WTC11 (cell line): ENCODE measurements at regions not wholly inside any gene's neighbourhood (a gene's known extent, or its start where the extent isn't known, plus 50 kb on each side); places are given as distances from the start of the nearest gene placed in this dataset.

ENCODE experiments used
- ATAC-seq: fragments of 200-7000 bp; cut with Tn5 transposase; 2 replicates; pipeline ENCODE4 v1.10.0; 2021; ENCODE audit warnings: mild to moderate bottlenecking, moderate library complexity
- CTCF ChIA-PET: fragments of 300-600 bp; sonication (Branson Sonifier 250); formaldehyde crosslinking; loops from one replicate; lab custom pipeline; 2021; ENCODE audit warnings: antibody characterized with exemption; lab: Charles Lee
- POLR2A ChIA-PET: fragments of 350-600 bp; sonication (Branson Sonifier 250); formaldehyde crosslinking; loops from one replicate; lab custom pipeline; 2021; ENCODE audit warnings: antibody characterized with exemption; lab: Charles Lee
- DNase-seq: peaks from one replicate; pipeline ENCODE4 v3.0.0; 2021; ENCODE audit warnings: low spot score
- H3K27ac Mint-ChIP-seq: 2 replicates; pipeline ENCODE4 v1.8.0; 2021; ENCODE audit warnings: mixed read lengths
- H3K27me3 Mint-ChIP-seq: 2 replicates; pipeline ENCODE4 v1.8.0; 2021; ENCODE audit warnings: low read depth, mild to moderate bottlenecking, moderate library complexity, mixed read lengths
- H3K36me3 Mint-ChIP-seq: 2 replicates; pipeline ENCODE4 v1.8.0; 2021; ENCODE audit warnings: mixed read lengths
- H3K4me1 Mint-ChIP-seq: 2 replicates; pipeline ENCODE4 v1.8.0; 2022; ENCODE audit warnings: mixed read lengths
- H3K4me3 Mint-ChIP-seq: 2 replicates; pipeline ENCODE4 v1.8.0; 2021; ENCODE audit warnings: mild to moderate bottlenecking, moderate library complexity, mixed read lengths
- H3K9me3 Mint-ChIP-seq: 2 replicates; pipeline ENCODE4 v1.8.0; 2021; ENCODE audit warnings: mixed read lengths
- CREB1 ChIP-seq: sonication (generic); formaldehyde crosslinking; IDR thresholded peaks from 2 replicates; pipeline ENCODE4 v1.8.0; 2023; ENCODE audit warnings: mild to moderate bottlenecking, missing genetic modification reagents
- E2F1 ChIP-seq: sonication (generic); formaldehyde crosslinking; IDR thresholded peaks from 2 replicates; pipeline ENCODE4 v1.8.0; 2022; ENCODE audit warnings: mild to moderate bottlenecking, missing genetic modification reagents
- HMGA2 ChIP-seq: fragments of 250-450 bp; sonication (Bioruptor Pico); IDR thresholded peaks from 2 replicates; pipeline ENCODE4 v1.4.0; 2021; ENCODE audit warnings: mild to moderate bottlenecking, moderate library complexity
- IRF1 ChIP-seq: sonication (generic); formaldehyde crosslinking; IDR thresholded peaks from 2 replicates; pipeline ENCODE4 v1.8.0; 2023; ENCODE audit warnings: missing genetic modification reagents
- JUN ChIP-seq: sonication (generic); formaldehyde crosslinking; IDR thresholded peaks from 2 replicates; pipeline ENCODE4 v1.8.0; 2023; ENCODE audit warnings: mild to moderate bottlenecking, missing genetic modification reagents
- NFE2L1 ChIP-seq: sonication (generic); formaldehyde crosslinking; IDR thresholded peaks from 2 replicates; pipeline ENCODE4 v1.8.1; 2023; ENCODE audit warnings: missing genetic modification reagents
- NR1H2 ChIP-seq: sonication (generic); formaldehyde crosslinking; IDR thresholded peaks from 2 replicates; pipeline ENCODE4 v1.9.0; 2021; ENCODE audit warnings: mild to moderate bottlenecking, moderate library complexity, missing genetic modification reagents
- NR2C2 ChIP-seq: sonication (generic); formaldehyde crosslinking; IDR thresholded peaks from 2 replicates; pipeline ENCODE4 v1.8.0; 2022; ENCODE audit warnings: mild to moderate bottlenecking, missing genetic modification reagents
- NR3C1 ChIP-seq: sonication (generic); formaldehyde crosslinking; conservative IDR thresholded peaks from 2 replicates; pipeline ENCODE4 v1.8.1; 2023; ENCODE audit warnings: low read depth, mild to moderate bottlenecking, missing genetic modification reagents
- SMAD4 ChIP-seq: sonication (generic); formaldehyde crosslinking; IDR thresholded peaks from 2 replicates; pipeline ENCODE4 v1.8.0; 2022; ENCODE audit warnings: mild to moderate bottlenecking, missing genetic modification reagents
- STAT6 ChIP-seq: sonication (generic); formaldehyde crosslinking; conservative IDR thresholded peaks from 2 replicates; pipeline ENCODE4 v1.8.1; 2023; ENCODE audit warnings: mild to moderate bottlenecking, low read depth, missing genetic modification reagents, moderate library complexity
- TEAD1 ChIP-seq: sonication (generic); formaldehyde crosslinking; IDR thresholded peaks from 2 replicates; pipeline ENCODE4 v1.8.0; 2022; ENCODE audit warnings: mild to moderate bottlenecking, missing genetic modification reagents
- ZBTB21 ChIP-seq: sonication (generic); formaldehyde crosslinking; IDR thresholded peaks from 2 replicates; pipeline ENCODE4 v1.8.1; 2023; ENCODE audit warnings: mild to moderate bottlenecking, missing genetic modification reagents, borderline replicate concordance
- ZNF396 ChIP-seq: fragments of 250-450 bp; sonication (Bioruptor Pico); IDR thresholded peaks from 2 replicates; pipeline ENCODE4 v1.8.0; 2021; ENCODE audit warnings: mild to moderate bottlenecking, moderate library complexity, borderline replicate concordance
- ZNF512 ChIP-seq: sonication (generic); formaldehyde crosslinking; IDR thresholded peaks from 2 replicates; pipeline ENCODE4 v1.8.1; 2022; ENCODE audit warnings: missing genetic modification reagents, borderline replicate concordance
- ZNF671 ChIP-seq: fragments of 250-450 bp; sonication (Bioruptor Pico); IDR thresholded peaks from 2 replicates; pipeline ENCODE4 v1.8.0; 2021; ENCODE audit warnings: mild to moderate bottlenecking
- TF ChIP-seq, protein P1 (sequence below): sonication (generic); formaldehyde crosslinking; IDR thresholded peaks from 2 replicates; pipeline ENCODE4 v1.8.1; 2022; ENCODE audit warnings: low read depth, mild to moderate bottlenecking, moderate library complexity, missing genetic modification reagents, borderline replicate concordance
- TF ChIP-seq, protein P2 (sequence below): sonication (generic); formaldehyde crosslinking; IDR thresholded peaks from 2 replicates; pipeline ENCODE4 v1.8.0; 2022; ENCODE audit warnings: mild to moderate bottlenecking, missing genetic modification reagents

GRCh38 chr16:29308644-29309546 lies 97.6 kb downstream of the NPIPB11 start:
- DNase-seq = no peak
- no peaks in the 10 kb centered on the region for H3K4me1 Mint-ChIP-seq
- POLR2A ChIA-PET = no interaction called here

More at GRCh38 chr16:29308644-29309546, 97.6 kb downstream of the NPIPB11 start:
- no peaks in the 10 kb centered on the region for H3K9me3 Mint-ChIP-seq
- no peak overlapping the region for H3K27ac Mint-ChIP-seq
- ATAC-seq = no peak
- H3K4me3 Mint-ChIP-seq = no peak overlapping the region
- CTCF ChIA-PET = no interaction called here
- no peaks in the 10 kb centered on the region for H3K27me3 Mint-ChIP-seq
- TF ChIP-seq ZNF396 (CRISPR knock-in tag) (no peak), NFE2L1 (CRISPR knock-in tag) (no peak), ZNF671 (no peak), NR2C2 (CRISPR knock-in tag) (no peak), STAT6 (no peak), JUN (CRISPR knock-in tag) (no peak), HMGA2 (CRISPR knock-in tag) (no peak), CREB1 (CRISPR knock-in tag) (no peak), E2F1 (CRISPR knock-in tag) (no peak), IRF1 (CRISPR knock-in tag) (no peak), ZNF512 (CRISPR knock-in tag) (no peak), ZBTB21 (no peak), NR3C1 (CRISPR knock-in tag) (no peak), TEAD1 (CRISPR knock-in tag) (no peak), SMAD4 (CRISPR knock-in tag) (no peak), NR1H2 (CRISPR knock-in tag) (no peak)
- TF ChIP-seq, protein P1, sequence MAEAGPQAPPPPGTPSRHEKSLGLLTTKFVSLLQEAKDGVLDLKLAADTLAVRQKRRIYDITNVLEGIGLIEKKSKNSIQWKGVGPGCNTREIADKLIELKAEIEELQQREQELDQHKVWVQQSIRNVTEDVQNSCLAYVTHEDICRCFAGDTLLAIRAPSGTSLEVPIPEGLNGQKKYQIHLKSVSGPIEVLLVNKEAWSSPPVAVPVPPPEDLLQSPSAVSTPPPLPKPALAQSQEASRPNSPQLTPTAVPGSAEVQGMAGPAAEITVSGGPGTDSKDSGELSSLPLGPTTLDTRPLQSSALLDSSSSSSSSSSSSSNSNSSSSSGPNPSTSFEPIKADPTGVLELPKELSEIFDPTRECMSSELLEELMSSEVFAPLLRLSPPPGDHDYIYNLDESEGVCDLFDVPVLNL (CRISPR knock-in tag) = no peak
- TF ChIP-seq, protein P2, sequence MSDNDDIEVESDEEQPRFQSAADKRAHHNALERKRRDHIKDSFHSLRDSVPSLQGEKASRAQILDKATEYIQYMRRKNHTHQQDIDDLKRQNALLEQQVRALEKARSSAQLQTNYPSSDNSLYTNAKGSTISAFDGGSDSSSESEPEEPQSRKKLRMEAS (CRISPR knock-in tag) = no peak
- TF ChIP-seq, all 79 proteins: peak for 0
- no peaks in the 10 kb centered on the region for H3K36me3 Mint-ChIP-seq
